ENCODE measurements at regions not wholly inside any gene's neighbourhood (a gene's known extent, or its start where the extent isn't known, plus 50 kb on each side); places are given as distances from the start of the nearest gene placed in this dataset.

DNA sequence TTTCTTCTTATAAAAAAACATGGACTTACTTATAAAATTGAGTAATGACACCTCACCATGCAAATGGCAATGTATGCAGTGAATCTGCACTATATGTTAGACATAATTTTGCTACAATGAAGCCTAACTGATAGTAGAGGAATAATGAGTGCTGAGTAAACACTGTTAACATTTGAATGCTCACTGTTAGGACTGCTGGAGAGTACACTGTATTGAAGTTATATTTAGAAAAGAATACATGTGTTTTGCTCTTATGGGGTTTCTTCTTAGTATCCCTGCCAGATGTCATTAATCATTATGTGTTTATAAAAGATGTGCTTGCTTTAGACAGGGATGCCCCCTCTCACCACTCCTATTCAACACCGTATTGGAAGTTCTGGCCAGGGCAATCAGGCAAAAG lies 111.1 kb upstream of the ZP4 start:
- Histone ChIP-seq H3K9ac (ENCODE audit: low read depth, low read length) (no peak overlapping the region), H3K27ac (ENCODE audit: low read length) (no peak overlapping the region), H3K4me3 (ENCODE audit: low read length) (no peak overlapping the region), H3K9me3 (ENCODE audit: insufficient read depth, low read depth, low read length) (no peaks in the 10 kb centered on the region), H3K27me3 (ENCODE audit: insufficient read depth, low read length) (no peaks in the 10 kb centered on the region), H3K36me3 (ENCODE audit: insufficient read depth, low read depth, low read length) (no peaks in the 10 kb centered on the region), H3K4me1 (ENCODE audit: insufficient read depth, low read length) (peaks cover 13% of the 10 kb centered on the region; the same call in 1 of the 2 replicates)

DNA sequence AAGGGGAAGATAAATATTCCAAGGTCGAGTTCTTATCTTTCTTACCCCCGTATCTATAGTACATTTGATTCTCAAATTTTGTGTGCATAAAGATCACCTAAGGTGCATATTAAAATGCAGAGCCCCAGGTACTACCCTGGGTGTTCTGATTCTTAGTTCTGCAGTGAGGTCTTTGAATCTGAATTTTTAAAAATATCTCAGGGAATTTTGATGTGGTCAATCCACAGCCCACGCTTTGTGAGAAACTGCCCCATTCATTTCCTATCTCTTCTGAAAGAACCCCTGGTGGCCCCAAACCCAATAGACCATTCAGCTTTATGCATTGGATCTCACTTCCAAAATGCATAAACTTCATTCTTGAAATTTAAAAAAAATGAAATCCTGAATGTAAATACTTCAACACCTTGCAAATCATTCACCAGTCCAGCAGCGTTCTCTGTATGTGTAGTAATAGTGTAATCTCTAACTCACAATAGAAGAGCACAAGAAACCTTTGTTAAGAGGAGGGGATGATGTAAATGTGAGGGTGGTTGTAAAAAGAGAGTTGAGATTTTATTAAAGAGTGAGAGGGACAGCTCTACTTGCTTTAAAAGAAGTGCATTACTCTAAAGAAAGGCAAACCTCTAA lies 108.8 kb upstream of the ZP4 start:
- Histone ChIP-seq H3K9ac (ENCODE audit: low read depth, low read length) (no peak overlapping the region), H3K9me3 (ENCODE audit: insufficient read depth, low read depth, low read length) (no peaks in the 10 kb centered on the region), H3K4me1 (ENCODE audit: insufficient read depth, low read length) (peaks cover 13% of the 10 kb centered on the region; the same call in 1 of the 2 replicates)

DNA sequence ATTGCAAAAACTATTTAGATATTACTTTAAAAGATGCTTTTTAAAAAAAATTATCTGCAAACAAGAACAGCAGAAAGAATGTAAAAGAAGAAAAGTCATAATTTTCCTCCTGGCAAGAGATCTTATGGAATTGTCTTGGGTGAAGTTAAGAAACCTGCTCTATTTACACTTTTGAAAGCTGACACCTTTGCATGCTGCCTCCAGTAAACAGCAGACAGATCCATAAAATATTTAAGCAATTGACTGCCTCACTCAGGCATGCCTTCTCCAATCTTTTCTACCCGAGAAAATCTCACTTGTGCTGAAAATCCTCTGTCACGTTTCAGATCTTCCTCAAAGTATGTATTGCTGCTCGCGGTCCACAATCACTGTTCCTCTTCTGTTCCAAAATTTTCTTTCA lies 107.9 kb upstream of the ZP4 start:
- Histone ChIP-seq H3K9ac (ENCODE audit: low read depth, low read length) (no peak overlapping the region), H3K4me3 (ENCODE audit: low read length) (no peak overlapping the region), H3K4me1 (ENCODE audit: insufficient read depth, low read length) (peaks cover 13% of the 10 kb centered on the region; the same call in 1 of the 2 replicates), H3K27ac (ENCODE audit: low read length) (no peak overlapping the region), H3K27me3 (ENCODE audit: insufficient read depth, low read length) (no peaks in the 10 kb centered on the region), H3K9me3 (ENCODE audit: insufficient read depth, low read depth, low read length) (no peaks in the 10 kb centered on the region), H3K36me3 (ENCODE audit: insufficient read depth, low read depth, low read length) (no peaks in the 10 kb centered on the region)

More for the DNA sequence above, 108.8 kb upstream of the ZP4 start:
- Histone ChIP-seq H3K4me3 (ENCODE audit: low read length) (no peak overlapping the region), H3K36me3 (ENCODE audit: insufficient read depth, low read depth, low read length) (no peaks in the 10 kb centered on the region), H3K27ac (ENCODE audit: low read length) (no peak overlapping the region), H3K27me3 (ENCODE audit: insufficient read depth, low read length) (no peaks in the 10 kb centered on the region)

DNA sequence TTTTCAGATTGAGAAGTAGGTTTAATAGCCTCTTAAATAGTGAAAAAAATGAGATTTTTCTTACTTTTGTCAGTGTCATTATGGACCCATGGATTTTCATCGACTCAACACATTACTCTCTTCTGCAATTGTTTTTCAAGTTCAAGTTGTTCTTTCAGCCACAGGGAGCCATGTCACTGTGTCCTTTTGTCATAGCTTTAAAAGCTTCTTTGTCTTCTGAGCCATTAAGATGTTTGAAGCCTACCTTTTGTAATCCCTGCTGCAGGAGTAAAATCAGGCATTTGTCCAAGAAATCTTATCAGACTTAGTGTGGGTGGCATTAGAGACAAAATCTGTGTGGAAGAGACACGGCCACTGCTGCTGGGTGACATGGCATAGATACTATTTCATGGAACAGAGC lies 92.8 kb upstream of the ZP4 start:
- Histone ChIP-seq H3K27me3 (ENCODE audit: insufficient read depth, low read length) (no peaks in the 10 kb centered on the region), H3K36me3 (ENCODE audit: insufficient read depth, low read depth, low read length) (no peaks in the 10 kb centered on the region), H3K9ac (ENCODE audit: low read depth, low read length) (no peak overlapping the region), H3K4me1 (ENCODE audit: insufficient read depth, low read length) (no peaks in the 10 kb centered on the region), H3K4me3 (ENCODE audit: low read length) (no peak overlapping the region), H3K9me3 (ENCODE audit: insufficient read depth, low read depth, low read length) (no peaks in the 10 kb centered on the region), H3K27ac (ENCODE audit: low read length) (no peak overlapping the region)

DNA sequence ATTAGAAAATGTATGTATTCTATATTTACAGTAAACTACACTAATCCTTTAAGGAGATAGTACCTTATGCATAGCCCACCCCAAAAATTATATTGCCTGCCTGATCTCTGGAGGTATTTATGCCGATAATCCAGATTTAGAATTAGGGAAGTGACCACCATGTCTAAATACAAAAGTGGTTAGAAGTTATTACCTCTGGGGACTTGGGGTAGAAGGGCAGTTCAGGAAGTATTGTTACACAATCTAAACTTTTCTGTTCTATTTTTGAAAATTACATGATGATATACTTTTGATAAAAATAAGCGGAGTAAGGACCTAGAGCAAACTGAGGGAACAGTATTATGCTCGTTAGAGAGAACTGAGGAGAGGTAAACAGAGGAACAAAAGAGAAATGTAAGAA lies 90.5 kb upstream of the ZP4 start:
- H3K9me3 ChIP-seq (ENCODE audit: insufficient read depth, low read depth, low read length): no peaks in the 10 kb centered on the region
- H3K36me3 ChIP-seq (ENCODE audit: insufficient read depth, low read depth, low read length): no peaks in the 10 kb centered on the region

DNA sequence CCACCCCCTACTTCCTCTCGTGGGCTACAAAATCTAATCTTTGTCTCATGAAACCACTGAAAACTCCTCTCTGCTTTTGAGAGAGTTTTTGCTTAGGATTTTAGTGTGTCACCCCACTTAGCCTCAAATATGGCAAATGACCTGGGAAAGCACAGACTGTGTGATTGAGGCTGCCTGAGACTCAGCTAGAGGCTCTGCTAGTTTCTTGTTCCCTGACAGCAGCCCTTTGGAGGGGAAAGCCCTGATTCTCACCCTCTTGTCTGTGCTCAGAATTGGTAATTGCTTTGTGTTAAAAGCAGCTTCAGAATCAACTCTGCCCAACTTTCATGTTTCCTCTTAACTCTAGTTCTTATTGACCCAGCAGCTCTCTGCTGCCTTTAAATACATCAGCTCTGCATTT lies 85.6 kb upstream of the ZP4 start:
- no peak overlapping the region for H3K9ac ChIP-seq (ENCODE audit: low read depth, low read length)
- no peak overlapping the region for H3K4me3 ChIP-seq (ENCODE audit: low read length)
- H3K4me1 ChIP-seq (ENCODE audit: insufficient read depth, low read length): peaks cover 4% of the 10 kb centered on the region; the same call in 1 of the 2 replicates
- H3K9me3 ChIP-seq (ENCODE audit: insufficient read depth, low read depth, low read length): no peaks in the 10 kb centered on the region
- H3K36me3 ChIP-seq (ENCODE audit: insufficient read depth, low read depth, low read length): no peaks in the 10 kb centered on the region
- no peaks in the 10 kb centered on the region for H3K27me3 ChIP-seq (ENCODE audit: insufficient read depth, low read length)
- H3K27ac ChIP-seq (ENCODE audit: low read length): no peak overlapping the region

More for the DNA sequence above, 90.5 kb upstream of the ZP4 start:
- Histone ChIP-seq H3K9ac (ENCODE audit: low read depth, low read length) (no peak overlapping the region), H3K27ac (ENCODE audit: low read length) (no peak overlapping the region), H3K4me1 (ENCODE audit: insufficient read depth, low read length) (peaks cover 4% of the 10 kb centered on the region; the same call in 1 of the 2 replicates), H3K27me3 (ENCODE audit: insufficient read depth, low read length) (no peaks in the 10 kb centered on the region), H3K4me3 (ENCODE audit: low read length) (no peak overlapping the region)

DNA sequence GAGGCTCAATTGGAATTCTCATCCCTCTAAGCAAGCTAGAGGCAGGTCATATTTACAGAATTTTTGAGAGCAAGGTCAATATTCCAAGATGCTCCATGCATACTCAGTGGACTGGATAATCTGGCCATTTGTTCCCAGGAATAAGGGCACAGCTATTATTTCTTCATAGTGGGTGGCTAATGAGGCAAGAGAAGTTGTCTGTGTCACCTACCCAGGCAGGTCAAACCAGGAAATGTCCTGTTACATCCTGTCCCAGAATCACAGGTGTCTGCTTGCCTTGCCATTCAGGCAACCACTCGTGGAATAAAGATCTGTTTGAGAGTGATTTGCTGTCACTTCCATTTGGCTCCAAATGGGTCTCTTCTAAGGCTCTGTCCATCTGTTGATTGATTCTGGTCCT lies 85.2 kb upstream of the ZP4 start:
- Histone ChIP-seq H3K9me3 (ENCODE audit: insufficient read depth, low read depth, low read length) (no peaks in the 10 kb centered on the region), H3K27me3 (ENCODE audit: insufficient read depth, low read length) (no peaks in the 10 kb centered on the region), H3K27ac (ENCODE audit: low read length) (no peak overlapping the region), H3K9ac (ENCODE audit: low read depth, low read length) (no peak overlapping the region), H3K36me3 (ENCODE audit: insufficient read depth, low read depth, low read length) (no peaks in the 10 kb centered on the region), H3K4me3 (ENCODE audit: low read length) (no peak overlapping the region), H3K4me1 (ENCODE audit: insufficient read depth, low read length) (peaks cover 4% of the 10 kb centered on the region; the same call in 1 of the 2 replicates)

DNA sequence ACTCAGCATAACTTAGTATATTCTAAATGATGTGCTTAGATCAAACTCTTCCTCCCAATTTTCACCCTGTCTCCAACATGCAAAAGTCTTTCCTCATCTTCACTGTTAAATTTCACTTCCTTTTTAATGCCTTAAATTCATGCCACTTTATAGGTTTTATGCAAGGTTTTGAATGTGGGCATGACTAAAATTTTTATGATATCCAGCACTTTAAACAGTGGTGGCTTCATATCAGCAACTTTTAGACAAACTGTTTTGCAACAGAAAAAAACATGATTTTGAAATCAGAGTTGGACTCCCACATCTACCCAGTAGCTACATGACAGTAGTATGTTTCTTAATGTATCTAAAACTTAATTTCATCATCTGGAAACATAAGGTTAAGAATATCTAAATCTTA lies 84.7 kb upstream of the ZP4 start:
- Histone ChIP-seq H3K9ac (ENCODE audit: low read depth, low read length) (no peak overlapping the region), H3K36me3 (ENCODE audit: insufficient read depth, low read depth, low read length) (no peaks in the 10 kb centered on the region), H3K4me1 (ENCODE audit: insufficient read depth, low read length) (peaks cover 4% of the 10 kb centered on the region; the same call in 1 of the 2 replicates)

DNA sequence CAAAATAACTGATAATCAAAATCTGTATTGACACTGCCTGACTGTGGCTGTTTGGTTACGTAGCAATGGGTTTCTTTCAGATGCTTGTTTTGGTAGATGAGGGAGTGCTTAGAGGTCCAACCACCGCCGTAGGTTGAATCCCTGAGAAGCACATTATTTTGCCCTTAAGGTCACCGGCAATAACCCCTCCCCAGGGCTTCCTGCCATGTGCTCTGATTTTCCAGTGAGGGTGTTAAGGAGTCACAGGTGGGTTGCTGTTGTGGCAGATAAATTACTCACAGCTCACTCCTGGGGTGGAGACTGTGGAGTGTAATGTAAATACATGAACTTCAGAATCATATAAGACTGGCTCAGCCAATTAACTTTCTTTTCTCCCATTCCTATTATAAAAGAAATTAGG lies 81.5 kb upstream of the ZP4 start:
- Histone ChIP-seq H3K9ac (ENCODE audit: low read depth, low read length) (no peak overlapping the region), H3K36me3 (ENCODE audit: insufficient read depth, low read depth, low read length) (no peaks in the 10 kb centered on the region), H3K4me1 (ENCODE audit: insufficient read depth, low read length) (peaks cover 4% of the 10 kb centered on the region; the same call in 1 of the 2 replicates), H3K9me3 (ENCODE audit: insufficient read depth, low read depth, low read length) (no peaks in the 10 kb centered on the region), H3K27ac (ENCODE audit: low read length) (no peak overlapping the region), H3K4me3 (ENCODE audit: low read length) (no peak overlapping the region), H3K27me3 (ENCODE audit: insufficient read depth, low read length) (no peaks in the 10 kb centered on the region)

More for the DNA sequence above, 84.7 kb upstream of the ZP4 start:
- H3K27ac ChIP-seq (ENCODE audit: low read length): no peak overlapping the region
- no peaks in the 10 kb centered on the region for H3K27me3 ChIP-seq (ENCODE audit: insufficient read depth, low read length)
- no peaks in the 10 kb centered on the region for H3K9me3 ChIP-seq (ENCODE audit: insufficient read depth, low read depth, low read length)
- H3K4me3 ChIP-seq (ENCODE audit: low read length): no peak overlapping the region

DNA sequence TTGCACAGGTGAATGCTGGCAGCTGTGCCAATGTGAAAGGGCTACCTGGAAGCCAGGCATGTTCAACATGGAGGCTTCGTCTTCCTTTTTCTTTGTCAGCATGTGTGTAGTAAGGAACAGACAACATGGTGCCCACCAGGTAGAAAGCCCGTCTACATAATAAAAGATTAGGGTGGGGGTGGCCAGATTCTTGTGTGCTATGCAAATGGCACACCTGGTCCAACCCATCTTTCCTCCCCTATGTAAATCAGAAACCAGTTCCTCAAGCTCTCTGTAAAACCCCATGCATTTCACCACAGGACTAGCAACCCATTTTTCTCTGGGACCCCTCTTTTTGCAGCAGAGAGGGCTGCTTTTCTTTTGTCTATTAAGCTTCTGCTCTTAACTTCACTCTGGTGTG lies 72.3 kb upstream of the ZP4 start:
- Histone ChIP-seq H3K27ac (ENCODE audit: low read length) (no peak overlapping the region), H3K27me3 (ENCODE audit: insufficient read depth, low read length) (no peaks in the 10 kb centered on the region), H3K4me1 (ENCODE audit: insufficient read depth, low read length) (peaks cover 11% of the 10 kb centered on the region; the same call in 1 of the 2 replicates), H3K9ac (ENCODE audit: low read depth, low read length) (no peak overlapping the region), H3K4me3 (ENCODE audit: low read length) (no peak overlapping the region), H3K9me3 (ENCODE audit: insufficient read depth, low read depth, low read length) (no peaks in the 10 kb centered on the region), H3K36me3 (ENCODE audit: insufficient read depth, low read depth, low read length) (no peaks in the 10 kb centered on the region)

DNA sequence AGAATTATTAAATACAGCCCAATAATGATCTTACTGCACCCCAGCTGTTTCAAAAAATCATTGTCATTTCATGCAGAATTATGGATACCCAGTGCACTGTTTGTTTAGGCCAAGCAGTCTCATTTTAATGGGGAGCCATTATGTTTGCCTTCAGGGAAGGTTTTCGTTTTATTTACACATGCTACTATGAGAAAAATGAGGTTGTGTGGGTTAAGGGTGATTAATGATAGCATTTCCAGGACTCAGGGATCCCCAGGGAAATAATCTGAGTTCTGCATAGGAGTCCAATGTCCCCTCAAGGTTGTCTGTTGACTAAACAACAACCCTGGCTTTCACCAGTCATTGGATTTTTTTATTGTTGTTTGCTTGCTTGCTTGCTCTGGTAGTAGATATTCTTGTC lies 71.0 kb upstream of the ZP4 start:
- peaks cover 11% of the 10 kb centered on the region; the same call in 1 of the 2 replicates for H3K4me1 ChIP-seq (ENCODE audit: insufficient read depth, low read length)
- H3K9ac ChIP-seq (ENCODE audit: low read depth, low read length): no peak overlapping the region
- no peaks in the 10 kb centered on the region for H3K27me3 ChIP-seq (ENCODE audit: insufficient read depth, low read length)
- no peak overlapping the region for H3K27ac ChIP-seq (ENCODE audit: low read length)
- H3K4me3 ChIP-seq (ENCODE audit: low read length): no peak overlapping the region
- H3K9me3 ChIP-seq (ENCODE audit: insufficient read depth, low read depth, low read length): no peaks in the 10 kb centered on the region
- H3K36me3 ChIP-seq (ENCODE audit: insufficient read depth, low read depth, low read length): no peaks in the 10 kb centered on the region

DNA sequence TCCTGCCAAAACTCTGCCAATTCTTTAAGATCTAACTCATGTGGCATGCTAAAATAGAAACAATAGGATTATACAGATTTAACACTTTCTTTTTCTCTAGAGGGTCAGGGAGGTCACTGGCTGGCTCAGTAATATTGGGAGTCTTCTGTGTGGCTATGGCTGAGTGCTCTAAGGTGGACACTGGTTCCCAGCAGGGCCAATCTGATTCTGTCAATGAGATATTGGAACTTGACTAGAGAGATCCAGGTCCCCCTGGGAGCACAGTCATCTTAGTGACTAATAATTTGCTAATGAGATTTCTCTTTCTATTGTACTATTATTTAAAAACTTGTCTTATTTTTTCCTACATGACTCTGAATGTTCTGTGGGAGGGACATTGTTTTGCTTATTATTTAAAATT lies 69.1 kb upstream of the ZP4 start:
- no peak overlapping the region for H3K9ac ChIP-seq (ENCODE audit: low read depth, low read length)
- H3K27me3 ChIP-seq (ENCODE audit: insufficient read depth, low read length): no peaks in the 10 kb centered on the region
- no peaks in the 10 kb centered on the region for H3K36me3 ChIP-seq (ENCODE audit: insufficient read depth, low read depth, low read length)
- H3K9me3 ChIP-seq (ENCODE audit: insufficient read depth, low read depth, low read length): no peaks in the 10 kb centered on the region
- H3K4me3 ChIP-seq (ENCODE audit: low read length): no peak overlapping the region
- H3K27ac ChIP-seq (ENCODE audit: low read length): no peak overlapping the region
- H3K4me1 ChIP-seq (ENCODE audit: insufficient read depth, low read length): peaks cover 11% of the 10 kb centered on the region; the same call in 1 of the 2 replicates
